ENCODE measurements at regions not wholly inside any gene's neighbourhood (a gene's known extent, or its start where the extent isn't known, plus 50 kb on each side); places are given as distances from the start of the nearest gene placed in this dataset.

GRCh38 chr7:156106107-156106426 lies 293.8 kb upstream of the SHH start:
- ATAC-seq (ENCODE audit: low FRiP score in 2 of 2) (no peak), DNase-seq (no peak)
- Histone ChIP-seq H3K27ac (no peak overlapping the region), H3K4me3 (no peak overlapping the region), H3K4me1 (no peaks in the 10 kb centered on the region), H3K36me3 (no peaks in the 10 kb centered on the region), H3K9me3 (no peaks in the 10 kb centered on the region), H3K27me3 (no peaks in the 10 kb centered on the region)
- 78 to 80% methylated on average over 8 to 9 of the region's 9 CpGs for WGBS, 2 donors
- TF ChIP-seq POLR2AphosphoS5 (IDR thresholded peaks at IDR 0.05) (no peak), POLR2A (IDR thresholded peaks at IDR 0.05) (no peak), EP300 (IDR thresholded peaks at IDR 0.05) (no peak)
- TF ChIP-seq, protein P1, sequence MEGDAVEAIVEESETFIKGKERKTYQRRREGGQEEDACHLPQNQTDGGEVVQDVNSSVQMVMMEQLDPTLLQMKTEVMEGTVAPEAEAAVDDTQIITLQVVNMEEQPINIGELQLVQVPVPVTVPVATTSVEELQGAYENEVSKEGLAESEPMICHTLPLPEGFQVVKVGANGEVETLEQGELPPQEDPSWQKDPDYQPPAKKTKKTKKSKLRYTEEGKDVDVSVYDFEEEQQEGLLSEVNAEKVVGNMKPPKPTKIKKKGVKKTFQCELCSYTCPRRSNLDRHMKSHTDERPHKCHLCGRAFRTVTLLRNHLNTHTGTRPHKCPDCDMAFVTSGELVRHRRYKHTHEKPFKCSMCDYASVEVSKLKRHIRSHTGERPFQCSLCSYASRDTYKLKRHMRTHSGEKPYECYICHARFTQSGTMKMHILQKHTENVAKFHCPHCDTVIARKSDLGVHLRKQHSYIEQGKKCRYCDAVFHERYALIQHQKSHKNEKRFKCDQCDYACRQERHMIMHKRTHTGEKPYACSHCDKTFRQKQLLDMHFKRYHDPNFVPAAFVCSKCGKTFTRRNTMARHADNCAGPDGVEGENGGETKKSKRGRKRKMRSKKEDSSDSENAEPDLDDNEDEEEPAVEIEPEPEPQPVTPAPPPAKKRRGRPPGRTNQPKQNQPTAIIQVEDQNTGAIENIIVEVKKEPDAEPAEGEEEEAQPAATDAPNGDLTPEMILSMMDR (IDR thresholded peaks at IDR 0.05): no peak

- TF ChIP-seq, protein P1 (IDR thresholded peaks at IDR 0.05): no peak
- no peak for TF ChIP-seq POLR2AphosphoS5 (IDR thresholded peaks at IDR 0.05)
- no peak for TF ChIP-seq EP300 (IDR thresholded peaks at IDR 0.05)
- no peak for TF ChIP-seq POLR2A (IDR thresholded peaks at IDR 0.05)
- no peak overlapping the region for H3K27ac ChIP-seq
- no peaks in the 10 kb centered on the region for H3K27me3 ChIP-seq
- no peak overlapping the region for H3K4me3 ChIP-seq
- DNase-seq (no peak), ATAC-seq (ENCODE audit: low FRiP score in 2 of 2) (no peak)
- no peaks in the 10 kb centered on the region for H3K4me1 ChIP-seq
- no peaks in the 10 kb centered on the region for H3K36me3 ChIP-seq
- WGBS, 2 donors: 76 to 89% methylated on average over 30 to 33 of the region's 34 CpGs
- H3K9me3 ChIP-seq: no peaks in the 10 kb centered on the region
Measured at GRCh38 chr7:156105337-156106106, 293.3 kb upstream of the SHH start.

DNA sequence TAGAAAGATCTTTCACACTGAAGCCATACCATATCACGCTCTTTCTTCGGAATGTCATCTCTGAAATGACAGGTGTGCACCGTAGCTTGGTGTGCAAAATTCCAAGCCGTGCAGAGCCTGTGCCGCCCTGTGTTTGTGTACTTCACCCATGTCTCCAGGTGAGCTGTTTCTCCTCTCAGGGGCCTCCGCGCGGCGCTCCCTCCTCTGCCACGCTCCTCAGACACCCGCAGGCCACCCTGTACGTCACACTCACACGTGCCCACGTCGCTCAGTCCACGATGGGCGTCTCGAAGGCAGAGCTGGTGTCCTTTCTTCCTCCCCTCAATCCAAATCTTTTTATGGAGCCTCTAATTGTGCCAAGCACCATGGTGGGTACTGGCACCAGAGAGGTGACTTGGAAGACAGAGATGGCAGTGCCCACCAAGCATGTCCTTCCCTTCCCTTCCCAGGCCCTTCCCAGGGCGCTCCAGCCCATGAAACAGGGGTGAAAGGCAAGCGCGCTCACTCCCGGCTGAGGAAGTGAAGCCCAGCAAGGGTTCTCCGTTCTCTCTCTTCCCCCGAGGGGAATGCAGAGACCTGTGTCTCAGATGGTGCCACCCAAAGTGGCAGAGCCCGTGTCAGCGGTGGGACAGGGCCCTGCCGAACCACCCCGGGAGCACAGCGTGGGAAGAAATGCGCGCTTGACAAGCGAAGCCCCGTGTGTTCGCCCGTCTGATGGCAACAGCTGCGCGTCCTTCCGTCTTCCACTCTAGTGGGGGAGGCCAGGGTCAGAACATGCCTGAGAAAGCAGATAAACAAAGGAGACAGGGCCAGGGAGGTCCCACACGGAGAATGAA lies 292.5 kb upstream of the SHH start:
- no peak overlapping the region for H3K4me3 ChIP-seq
- DNase-seq (peak in 1 of 2 donors; percentile 65), ATAC-seq (ENCODE audit: low FRiP score in 2 of 2) (no peak)
- no peaks in the 10 kb centered on the region for H3K4me1 ChIP-seq
- H3K27ac ChIP-seq: no peak overlapping the region
- H3K27me3 ChIP-seq: no peaks in the 10 kb centered on the region
- no peaks in the 10 kb centered on the region for H3K36me3 ChIP-seq
- TF ChIP-seq EP300 (IDR thresholded peaks at IDR 0.05): no peak
- TF ChIP-seq POLR2AphosphoS5 (IDR thresholded peaks at IDR 0.05): no peak
- TF ChIP-seq, protein P1 (IDR thresholded peaks at IDR 0.05): no peak
- no peak for TF ChIP-seq POLR2A (IDR thresholded peaks at IDR 0.05)
- H3K9me3 ChIP-seq: no peaks in the 10 kb centered on the region
- WGBS, 2 donors: 87 to 88% methylated on average over 37 to 39 of the region's 39 CpGs

GRCh38 chr7:156102267-156102666 lies 290.0 kb upstream of the SHH start:
- TF ChIP-seq EP300 (IDR thresholded peaks at IDR 0.05) (no peak), POLR2AphosphoS5 (IDR thresholded peaks at IDR 0.05) (no peak), POLR2A (IDR thresholded peaks at IDR 0.05) (no peak)
- TF ChIP-seq, protein P1 (IDR thresholded peaks at IDR 0.05): no peak
- Histone ChIP-seq H3K4me1 (no peaks in the 10 kb centered on the region), H3K4me3 (no peak overlapping the region), H3K36me3 (no peaks in the 10 kb centered on the region), H3K27me3 (no peaks in the 10 kb centered on the region), H3K27ac (no peak overlapping the region), H3K9me3 (no peaks in the 10 kb centered on the region)
- ATAC-seq (ENCODE audit: low FRiP score in 2 of 2) (no peak), DNase-seq (no peak)
- WGBS, 2 donors: 69 to 74% methylated on average over 1 of the region's 1 CpG

All from upper lobe of left lung (tissue), 6 donors.